IMR-90 (cell line): ENCODE measurements at regions not wholly inside any gene's neighbourhood (a gene's known extent, or its start where the extent isn't known, plus 50 kb on each side); places are given as distances from the start of the nearest gene placed in this dataset.

Source experiments
- ATAC-seq: fragments of 200-7000 bp; cut with Tn5 transposase; 2 replicates; pipeline ENCODE4 v1.9.1; 2020; ENCODE audit warnings: low read depth, mild to moderate bottlenecking, moderate library complexity
- BruUV-seq: library from RNA; stranded (reverse); fragments of 400-500 nt; replicated peaks from 2 replicates; lab custom pipeline; 2021; lab: Mats Ljungman, UMichigan
- CTCF ChIA-PET: fragments of 300-600 bp; formaldehyde crosslinking; extraction: SDS; loops from one replicate; lab custom pipeline; 2021; ENCODE audit warnings: antibody characterized with exemption; lab: Yijun Ruan, JAX
- POLR2A ChIA-PET: fragments of 300-600 bp; sonication (Branson Sonifier 250); formaldehyde crosslinking; loops from one replicate; lab custom pipeline; 2022; ENCODE audit warnings: antibody characterized with exemption; ENCODE audit not compliant: unreplicated experiment; lab: Charles Lee
- DNase-seq: peaks from one replicate; pipeline ENCODE4 v3.0.0; 2013
- H2AFZ ChIP-seq: replicated peaks from 2 replicates; pipeline ENCODE3; 2013; ENCODE audit warnings: low read length, mild to moderate bottlenecking; ENCODE audit not compliant: poor library complexity
- H2AK5ac ChIP-seq: 2 replicates; pipeline ENCODE4 v1.6.1; 2013; ENCODE audit warnings: low read depth, low read length, inconsistent platforms
- H2AK9ac ChIP-seq: replicated peaks from 2 replicates; pipeline ENCODE3; 2013; ENCODE audit warnings: mild to moderate bottlenecking, low read depth, low read length, moderate library complexity; ENCODE audit not compliant: poor library complexity
- H2BK120ac ChIP-seq: 2 replicates; pipeline ENCODE4 v1.6.1; 2013; ENCODE audit warnings: low read depth, low read length, inconsistent platforms
- H2BK15ac ChIP-seq: 3 replicates; pipeline ENCODE4 v1.6.1; 2013; ENCODE audit warnings: low read depth, low read length, inconsistent platforms
- H2BK20ac ChIP-seq: 2 replicates; pipeline ENCODE4 v1.6.1; 2013; ENCODE audit warnings: low read depth, mild to moderate bottlenecking, inconsistent platforms, low read length, moderate library complexity
- H2BK5ac ChIP-seq: 2 replicates; pipeline ENCODE4 v1.6.1; 2013; ENCODE audit warnings: mild to moderate bottlenecking, low read depth, low read length, inconsistent platforms; ENCODE audit not compliant: poor library complexity, severe bottlenecking
- H3K14ac ChIP-seq: replicated peaks from 2 replicates; pipeline ENCODE4 v1.6.1; 2013; ENCODE audit warnings: low read depth, low read length, inconsistent platforms
- H3K18ac ChIP-seq: 2 replicates; pipeline ENCODE4 v1.6.1; 2013; ENCODE audit warnings: low read depth, low read length, control low read depth
- H3K23ac ChIP-seq: 2 replicates; pipeline ENCODE4 v1.6.1; 2013; ENCODE audit warnings: low read depth, low read length, inconsistent platforms
- H3K27ac ChIP-seq: 2 replicates; pipeline ENCODE4 v1.5.1; 2013; ENCODE audit warnings: mild to moderate bottlenecking, control low read depth, low read length; ENCODE audit not compliant: insufficient read depth
- H3K27me3 ChIP-seq: 2 replicates; pipeline ENCODE4 v1.6.1; 2013; ENCODE audit warnings: low read length; ENCODE audit not compliant: control insufficient read depth, insufficient read depth
- H3K36me3 ChIP-seq: 2 replicates; pipeline ENCODE4 v1.6.1; 2013; ENCODE audit warnings: low read length, mixed read lengths; ENCODE audit not compliant: control insufficient read depth, insufficient read depth
- H3K4ac ChIP-seq: 2 replicates; pipeline ENCODE4 v1.6.1; 2013; ENCODE audit warnings: low read depth, low read length, inconsistent platforms
- H3K4me1 ChIP-seq: 2 replicates; pipeline ENCODE4 v1.6.1; 2013; ENCODE audit warnings: low read length, mixed read lengths; ENCODE audit not compliant: control insufficient read depth, insufficient read depth
- H3K4me2 ChIP-seq: 2 replicates; pipeline ENCODE4 v1.6.1; 2013; ENCODE audit warnings: low read depth, mild to moderate bottlenecking, control low read depth, low read length, moderate library complexity
- H3K4me3 ChIP-seq: 2 replicates; pipeline ENCODE4 v1.5.1; 2013; ENCODE audit warnings: low read depth, mild to moderate bottlenecking, control low read depth, low read length, moderate library complexity; ENCODE audit not compliant: insufficient read depth
- H3K56ac ChIP-seq: 2 replicates; pipeline ENCODE4 v1.6.1; 2013; ENCODE audit warnings: low read length, inconsistent platforms; ENCODE audit not compliant: insufficient read depth; ENCODE audit errors: extremely low read depth
- H3K79me1 ChIP-seq, 2 experiments: 2 replicates each; pipeline ENCODE4 v1.6.1; 2013; ENCODE audit warnings: low read length in 2 of 2, inconsistent platforms in 1 of 2, low read depth in 1 of 2
- H3K9ac ChIP-seq: 2 replicates; pipeline ENCODE4 v1.6.1; 2013; ENCODE audit warnings: low read depth, low read length, control low read depth
- H3K9me1 ChIP-seq: 2 replicates; pipeline ENCODE4 v1.6.1; 2013; ENCODE audit warnings: low read length, inconsistent platforms; ENCODE audit not compliant: insufficient read depth
- H3K9me3 ChIP-seq: 2 replicates; pipeline ENCODE4 v1.6.1; 2013; ENCODE audit warnings: low read length; ENCODE audit not compliant: control insufficient read depth, insufficient read depth
- H4K20me1 ChIP-seq: 2 replicates; pipeline ENCODE4 v1.6.1; 2013; ENCODE audit warnings: low read length, inconsistent platforms; ENCODE audit not compliant: insufficient read depth
- H4K5ac ChIP-seq: 2 replicates; pipeline ENCODE4 v1.6.1; 2013; ENCODE audit warnings: mild to moderate bottlenecking, low read depth, low read length, control low read depth
- H4K8ac ChIP-seq, 2 experiments: 2 replicates each; pipeline ENCODE4 v1.6.1; 2013; ENCODE audit warnings: low read depth in 2 of 2, low read length in 2 of 2, control low read depth in 1 of 2, inconsistent platforms in 1 of 2
- H4K91ac ChIP-seq: 2 replicates; pipeline ENCODE4 v1.6.1; 2013; ENCODE audit warnings: low read depth, low read length, inconsistent platforms; ENCODE audit not compliant: insufficient read depth
- CEBPB ChIP-seq: IDR thresholded peaks from 2 replicates; pipeline ENCODE4 v1.6.1; 2012; ENCODE audit warnings: low read depth, low read length, improper control_type of control experiment
- CHD1 ChIP-seq: IDR thresholded peaks from 2 replicates; pipeline ENCODE4 v1.6.1; 2012; ENCODE audit warnings: low read depth, low read length, improper control_type of control experiment
- NFE2L2 ChIP-seq: fragments of 150-350 bp; IDR thresholded peaks from 2 replicates; pipeline ENCODE4 v1.6.1; 2016; ENCODE audit warnings: low read depth, mild to moderate bottlenecking, low read length
- POLR2A ChIP-seq: IDR thresholded peaks from 2 replicates; pipeline ENCODE4 v1.6.1; 2012; ENCODE audit warnings: mild to moderate bottlenecking, low read depth, low read length
- WGBS, 2 experiments: methylation state at CpG; one replicate each; pipeline versions ENCODE4 v1.1.5 to v1.1.7; 2013; ENCODE audit warnings: missing lambda C conversion rate in 2 of 2; ENCODE audit not compliant: insufficient read length in 1 of 2; ENCODE audit errors: extremely low coverage in 2 of 2; 5-methylcytosine and 5-hydroxymethylcytosine counted together
- dilution Hi-C: fragments of 300-500 bp; cut with HindIII; formaldehyde crosslinking; loops from one replicate; pipeline ENCODE4 v1.14.3; 2018; ENCODE audit warnings: low sequenced_read_pairs; ENCODE audit not compliant: unreplicated experiment
- in situ Hi-C: fragments of 300-500 bp; cut with MboI; formaldehyde crosslinking; loops from 3 replicates; pipeline ENCODE4 v1.14.3; 2019; ENCODE audit warnings: low sequenced_read_pairs, inconsistent platforms, mixed read lengths
- intact Hi-C: fragments of 100-400 bp; cut with micrococcal nuclease; formaldehyde crosslinking; loops from 2 replicates; pipeline ENCODE4 v1.10.0; 2022

DNA sequence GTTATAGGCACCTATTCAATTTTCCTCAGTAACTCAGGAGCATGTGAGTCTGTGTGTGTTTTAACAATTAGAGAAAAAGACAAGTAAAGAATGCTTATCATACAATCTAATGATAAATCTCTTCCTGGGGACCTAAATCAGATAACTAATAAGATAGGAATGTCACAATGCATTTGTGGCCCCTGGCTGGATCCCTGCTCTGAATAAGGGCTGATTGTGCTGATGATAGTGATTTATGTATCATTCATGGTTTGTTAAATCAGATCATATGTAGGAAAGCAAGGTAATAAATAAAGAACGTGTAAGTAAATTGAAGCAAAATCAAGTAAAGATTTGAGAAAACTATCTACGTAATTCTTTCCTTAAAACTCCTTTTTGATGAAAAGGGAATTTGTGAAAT, 145.9 kb downstream of the C7orf25 start:
- Histone ChIP-seq H2AK5ac (no peak overlapping the region), H3K9ac (no peak overlapping the region), H3K79me1 (no peaks in the 10 kb centered on the region), H3K27me3 (peaks cover 1% of the 10 kb centered on the region; the same call in 1 of the 2 replicates), H4K91ac (no peak overlapping the region), H3K27ac (no peak overlapping the region), H2BK20ac (no peak overlapping the region), H2BK15ac (no peak overlapping the region), H3K9me3 (no peaks in the 10 kb centered on the region), H4K20me1 (no peaks in the 10 kb centered on the region), H2BK5ac (no peak overlapping the region), H3K4me1 (no peaks in the 10 kb centered on the region), H3K4ac (no peak overlapping the region), H3K23ac (no peak overlapping the region), H2BK120ac (no peak overlapping the region), H3K56ac (no peak overlapping the region), H2AFZ (no peak overlapping the region), H3K14ac (no peak overlapping the region), H3K4me3 (no peak overlapping the region), H4K8ac (no peak overlapping the region), H3K18ac (no peak overlapping the region), H3K9me1 (no peaks in the 10 kb centered on the region), H3K36me3 (no peaks in the 10 kb centered on the region), H2AK9ac (no peak overlapping the region), H3K4me2 (no peak overlapping the region), H4K5ac (no peak overlapping the region)
- ChIA-PET CTCF (no interaction called here), POLR2A (no interaction called here)
- BruUV-seq, result no TSS peak
- ATAC-seq (no peak), DNase-seq (no peak)
- dilution Hi-C loops, result no loop called here
- TF ChIP-seq POLR2A, result no peak
- no peak for TF ChIP-seq NFE2L2
- TF ChIP-seq CHD1, result no peak
- TF ChIP-seq CEBPB, result no peak
- intact Hi-C loops, result no loop called here
- WGBS, 2 experiments, result no CpG with 5 or more reads among the region's 2 CpGs
- in situ Hi-C loops, result no loop called here
